Karpas-422 (cell line): ENCODE measurements at regions not wholly inside any gene's neighbourhood (a gene's known extent, or its start where the extent isn't known, plus 50 kb on each side); places are given as distances from the start of the nearest gene placed in this dataset.

ENCODE experiments used
- DNase-seq: peaks from one replicate; pipeline ENCODE4 v3.0.0-alpha.2; 2015
- H2AFZ ChIP-seq: fragments of 200-600 bp; sonication (generic); 2 replicates; pipeline ENCODE4 v1.6.1; 2014; ENCODE audit warnings: antibody characterized with exemption, low read length, mixed read lengths
- H3K27ac ChIP-seq: fragments of 200-600 bp; sonication (generic); 2 replicates; pipeline ENCODE4 v1.5.1; 2014; ENCODE audit warnings: mild to moderate bottlenecking, low read length, moderate library complexity
- H3K27me3 ChIP-seq: fragments of 200-600 bp; sonication (generic); 2 replicates; pipeline ENCODE4 v1.6.1; 2014; ENCODE audit warnings: low read length, mixed read lengths
- H3K36me3 ChIP-seq: fragments of 200-600 bp; sonication (generic); 2 replicates; pipeline ENCODE4 v1.6.1; 2014; ENCODE audit warnings: low read length, mixed read lengths; ENCODE audit not compliant: insufficient read depth
- H3K4me1 ChIP-seq: fragments of 200-600 bp; sonication (generic); 2 replicates; pipeline ENCODE4 v1.6.1; 2014; ENCODE audit warnings: mild to moderate bottlenecking, low read length, mixed read lengths
- H3K4me2 ChIP-seq: fragments of 200-600 bp; sonication (generic); 2 replicates; pipeline ENCODE4 v1.6.1; 2014; ENCODE audit warnings: low read length, low read depth, mild to moderate bottlenecking; ENCODE audit not compliant: poor library complexity, severe bottlenecking
- H3K4me3 ChIP-seq: fragments of 200-600 bp; sonication (generic); 2 replicates; pipeline ENCODE4 v1.5.1; 2014; ENCODE audit warnings: mild to moderate bottlenecking, antibody characterized with exemption, low read length, mixed read lengths
- H3K79me2 ChIP-seq: fragments of 200-600 bp; sonication (generic); 2 replicates; pipeline ENCODE4 v1.6.1; 2014; ENCODE audit warnings: mild to moderate bottlenecking, low read length, mixed read lengths
- H3K9ac ChIP-seq: fragments of 200-600 bp; sonication (generic); 2 replicates; pipeline ENCODE4 v1.6.0; 2014; ENCODE audit warnings: low read length
- H3K9me2 ChIP-seq: fragments of 200-600 bp; sonication (generic), shearing (Covaris generic); replicated peaks from 2 replicates; pipeline ENCODE4 v1.6.0; 2014; ENCODE audit warnings: mild to moderate bottlenecking, low read length, moderate library complexity; ENCODE audit not compliant: insufficient read depth
- H3K9me3 ChIP-seq: fragments of 300-700, 200-600 bp; sonication (generic); 2 replicates; pipeline ENCODE4 v1.6.1; 2014; ENCODE audit warnings: low read length, mixed read lengths
- H4K20me1 ChIP-seq: fragments of 200-600 bp; sonication (generic); 2 replicates; pipeline ENCODE4 v1.6.1; 2014; ENCODE audit warnings: mild to moderate bottlenecking, antibody characterized with exemption, low read length, low read depth; ENCODE audit not compliant: insufficient read depth

DNA sequence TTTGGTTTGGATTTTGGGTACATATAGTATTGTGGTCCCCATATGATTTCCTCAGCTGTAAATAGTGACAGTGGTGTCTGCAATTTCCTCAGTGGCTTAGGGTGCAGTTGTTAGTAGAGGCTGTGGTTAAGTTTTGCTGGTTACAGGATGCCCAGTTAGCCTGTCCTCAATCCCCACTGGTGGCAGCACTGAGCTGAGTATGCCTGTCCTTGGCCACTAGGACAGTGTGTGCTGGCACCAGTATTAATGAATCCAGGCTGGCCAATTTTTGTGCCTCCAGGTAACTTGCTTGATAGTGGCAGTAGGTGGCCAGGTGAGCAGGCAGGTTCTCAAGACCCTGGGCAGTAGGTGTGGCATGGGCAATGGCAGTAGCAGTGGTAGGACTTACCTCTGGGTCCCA is 973.1 kb downstream of the TMEM182 start:
- Histone ChIP-seq H4K20me1 (no peaks in the 10 kb centered on the region), H3K27ac (no peak overlapping the region), H3K27me3 (no peaks in the 10 kb centered on the region), H3K4me2 (no peak overlapping the region), H3K9ac (no peak overlapping the region), H3K9me3 (peaks cover 31% of the 10 kb centered on the region), H3K79me2 (no peaks in the 10 kb centered on the region), H2AFZ (no peak overlapping the region), H3K4me3 (no peak overlapping the region), H3K9me2 (no peaks in the 10 kb centered on the region), H3K4me1 (no peaks in the 10 kb centered on the region), H3K36me3 (no peaks in the 10 kb centered on the region)
- DNase-seq, result no peak

DNA sequence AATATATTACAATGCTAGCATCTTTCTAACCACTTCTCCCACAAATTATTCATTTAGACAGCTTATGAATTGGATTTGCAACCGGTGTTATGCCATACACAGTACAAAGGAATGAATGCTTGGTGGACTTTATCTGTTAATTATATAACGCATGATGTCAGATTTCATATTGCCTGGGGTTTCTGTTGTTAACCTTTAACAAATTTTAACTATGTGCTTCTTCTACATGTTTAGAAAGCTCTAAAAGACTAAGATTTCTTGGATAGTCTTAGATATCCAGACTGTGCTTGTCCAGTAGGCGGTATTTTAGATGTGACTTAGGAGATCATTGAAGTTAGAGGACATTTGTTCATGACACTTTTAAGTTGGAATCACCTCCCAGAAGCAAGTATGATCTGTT is 976.3 kb downstream of the TMEM182 start:
- Histone ChIP-seq H2AFZ (no peak overlapping the region), H3K27ac (no peak overlapping the region), H3K36me3 (no peaks in the 10 kb centered on the region), H3K4me3 (no peak overlapping the region), H3K4me1 (no peaks in the 10 kb centered on the region), H3K9me2 (no peaks in the 10 kb centered on the region), H3K9me3 (peaks cover 27% of the 10 kb centered on the region), H4K20me1 (no peaks in the 10 kb centered on the region), H3K27me3 (no peaks in the 10 kb centered on the region), H3K9ac (no peak overlapping the region), H3K4me2 (no peak overlapping the region), H3K79me2 (no peaks in the 10 kb centered on the region)
- DNase-seq, result no peak

DNA sequence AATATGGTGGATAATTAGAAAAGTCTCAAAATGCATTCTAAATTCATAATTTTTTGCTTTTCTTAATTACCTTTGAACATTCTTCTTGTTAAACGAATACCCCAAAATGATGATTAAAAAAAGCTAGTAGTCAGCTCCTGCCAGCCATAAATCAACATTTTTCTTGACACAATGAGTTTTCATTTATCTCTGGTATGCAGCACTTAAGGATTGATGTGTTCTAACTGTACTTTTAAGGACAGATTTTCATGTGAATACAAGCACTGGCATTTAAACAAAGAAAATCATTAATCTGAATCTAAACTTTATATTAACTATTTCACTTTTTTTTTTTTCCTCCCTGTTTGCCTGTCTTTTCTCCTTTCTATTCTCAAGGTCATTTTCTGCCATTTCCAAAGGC is 976.8 kb downstream of the TMEM182 start:
- Histone ChIP-seq H2AFZ (no peak overlapping the region), H3K36me3 (no peaks in the 10 kb centered on the region), H3K4me2 (no peak overlapping the region), H3K79me2 (no peaks in the 10 kb centered on the region), H3K9me2 (no peaks in the 10 kb centered on the region), H3K27me3 (no peaks in the 10 kb centered on the region), H3K9ac (no peak overlapping the region), H3K4me3 (no peak overlapping the region), H3K4me1 (no peaks in the 10 kb centered on the region), H3K27ac (no peak overlapping the region), H4K20me1 (no peaks in the 10 kb centered on the region), H3K9me3 (peaks cover 25% of the 10 kb centered on the region)
- DNase-seq, result no peak

DNA sequence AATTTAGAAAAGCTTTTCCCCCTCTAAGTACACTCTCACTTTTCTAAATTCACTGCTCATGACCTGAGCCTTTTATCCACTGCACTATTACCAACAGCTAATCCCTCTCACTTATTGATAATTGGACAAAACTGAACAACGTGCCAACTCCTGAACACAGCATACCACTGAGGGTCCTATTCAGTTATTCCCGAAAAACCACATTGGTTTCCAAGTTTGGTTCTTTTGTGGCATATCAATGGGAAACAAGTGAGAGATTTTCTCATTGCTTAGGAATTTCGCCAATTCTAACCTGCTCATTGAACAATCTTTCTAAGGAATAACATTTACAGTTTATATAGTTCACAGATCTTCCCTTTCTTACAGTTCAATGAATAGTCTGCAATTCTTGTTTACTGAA is 977.4 kb downstream of the TMEM182 start:
- no peak for DNase-seq
- Histone ChIP-seq H3K36me3 (no peaks in the 10 kb centered on the region), H3K27me3 (no peaks in the 10 kb centered on the region), H3K4me2 (no peak overlapping the region), H4K20me1 (no peaks in the 10 kb centered on the region), H3K9me2 (no peaks in the 10 kb centered on the region), H3K79me2 (no peaks in the 10 kb centered on the region), H2AFZ (no peak overlapping the region), H3K4me3 (no peak overlapping the region), H3K27ac (no peak overlapping the region), H3K4me1 (no peaks in the 10 kb centered on the region), H3K9ac (no peak overlapping the region), H3K9me3 (peaks cover 23% of the 10 kb centered on the region)

DNA sequence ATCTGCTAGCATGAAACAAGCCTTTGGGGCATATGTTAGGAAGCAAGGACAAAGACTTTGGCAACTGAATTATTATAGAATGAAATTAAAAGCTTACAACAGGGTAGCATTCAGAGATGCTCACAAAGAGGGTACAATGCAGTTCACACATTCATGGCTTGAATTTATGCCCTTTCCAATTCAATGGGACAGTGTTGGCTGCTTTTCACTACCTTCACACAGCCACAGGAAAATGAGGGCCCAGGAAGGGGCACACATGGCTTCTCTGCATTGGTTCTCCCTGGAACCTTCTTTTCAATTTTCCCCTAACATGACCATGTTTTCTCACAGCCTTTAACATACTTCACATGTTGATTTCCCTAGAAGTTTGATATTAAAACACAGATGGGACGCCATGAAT is 978.1 kb downstream of the TMEM182 start:
- Histone ChIP-seq H4K20me1 (no peaks in the 10 kb centered on the region), H3K4me3 (no peak overlapping the region), H3K36me3 (no peaks in the 10 kb centered on the region), H3K27me3 (no peaks in the 10 kb centered on the region), H3K9ac (no peak overlapping the region), H3K79me2 (no peaks in the 10 kb centered on the region), H3K9me3 (peaks cover 16% of the 10 kb centered on the region), H3K27ac (no peak overlapping the region), H3K4me2 (no peak overlapping the region), H3K9me2 (no peaks in the 10 kb centered on the region), H3K4me1 (no peaks in the 10 kb centered on the region), H2AFZ (no peak overlapping the region)
- DNase-seq, result no peak

DNA sequence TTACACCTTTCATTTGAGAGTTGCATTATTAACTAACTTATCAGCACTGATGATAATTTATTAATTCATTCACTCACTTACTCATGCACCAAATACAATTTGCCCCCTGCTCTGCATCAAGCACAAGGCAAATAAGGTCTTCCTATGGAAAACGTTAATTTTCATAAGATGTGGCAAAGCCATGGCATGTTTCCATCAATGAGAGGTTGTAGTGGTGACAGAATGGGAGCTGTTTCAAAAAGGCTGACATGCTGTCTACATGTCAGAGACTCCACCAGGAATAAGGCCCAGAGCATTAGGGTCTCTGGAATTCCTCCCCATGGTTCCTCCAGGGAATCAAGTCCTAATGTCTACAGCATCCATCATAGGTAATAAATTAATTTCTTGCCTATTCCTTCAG is 978.8 kb downstream of the TMEM182 start:
- peaks cover 10% of the 10 kb centered on the region for H3K9me3 ChIP-seq
- H2AFZ ChIP-seq, result no peak overlapping the region
- H3K9me2 ChIP-seq, result no peaks in the 10 kb centered on the region
- no peak overlapping the region for H3K27ac ChIP-seq
- no peaks in the 10 kb centered on the region for H3K79me2 ChIP-seq
- no peak overlapping the region for H3K4me2 ChIP-seq
- no peak overlapping the region for H3K4me3 ChIP-seq
- no peaks in the 10 kb centered on the region for H4K20me1 ChIP-seq
- no peaks in the 10 kb centered on the region for H3K36me3 ChIP-seq
- no peak for DNase-seq
- no peak overlapping the region for H3K9ac ChIP-seq
- no peaks in the 10 kb centered on the region for H3K4me1 ChIP-seq
- H3K27me3 ChIP-seq, result no peaks in the 10 kb centered on the region

DNA sequence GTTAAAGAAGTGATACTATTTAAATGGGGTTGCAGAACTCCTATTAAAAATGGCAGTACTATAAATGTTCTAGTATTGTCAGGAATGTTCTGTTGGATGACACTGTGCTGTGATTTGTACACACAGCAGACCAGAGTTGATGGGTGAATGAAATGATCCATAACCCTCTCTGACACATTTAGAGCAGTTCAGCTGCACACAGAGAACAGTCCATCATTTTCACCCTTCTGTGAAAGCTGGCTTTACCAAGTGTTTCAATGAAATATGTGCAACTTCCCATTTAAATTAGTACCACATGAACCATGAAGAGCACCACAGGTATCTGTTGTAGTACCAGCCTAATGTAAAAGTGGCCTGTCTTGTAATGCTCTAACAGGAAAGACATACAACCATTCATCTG is 981.4 kb downstream of the TMEM182 start:
- Histone ChIP-seq H3K27ac (no peak overlapping the region), H3K27me3 (no peaks in the 10 kb centered on the region), H4K20me1 (no peaks in the 10 kb centered on the region), H3K36me3 (no peaks in the 10 kb centered on the region), H3K9me2 (no peaks in the 10 kb centered on the region), H2AFZ (no peak overlapping the region), H3K9ac (no peak overlapping the region), H3K4me1 (no peaks in the 10 kb centered on the region), H3K9me3 (peaks cover 10% of the 10 kb centered on the region), H3K4me2 (no peak overlapping the region), H3K4me3 (no peak overlapping the region), H3K79me2 (no peaks in the 10 kb centered on the region)
- DNase-seq, result no peak

DNA sequence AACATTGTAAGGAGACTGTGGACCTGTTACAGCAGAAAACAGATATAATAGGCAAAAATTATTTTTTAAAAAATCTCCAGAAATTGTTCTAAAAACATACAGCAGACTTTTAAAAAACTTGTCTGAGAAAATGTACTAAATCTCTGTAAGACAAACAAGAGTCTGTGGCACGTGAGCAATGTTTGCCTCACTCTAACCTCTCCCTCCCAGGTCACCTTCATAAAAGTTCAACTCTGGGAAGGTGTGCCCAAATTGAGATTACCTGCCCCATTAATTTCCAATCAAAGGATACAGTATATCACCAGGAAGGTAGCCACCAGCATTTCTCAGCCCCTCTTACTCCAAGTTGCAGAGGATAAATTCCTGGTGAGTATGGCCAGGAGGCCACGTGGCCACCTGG is 992.7 kb downstream of the TMEM182 start:
- H3K9me3 ChIP-seq, result 0 out of 2 replicates have a peak, but pooled peaks cover 3% of the 10 kb centered on the region
- no peak overlapping the region for H3K4me2 ChIP-seq
- H3K9ac ChIP-seq, result no peak overlapping the region
- H3K36me3 ChIP-seq, result no peaks in the 10 kb centered on the region
- H4K20me1 ChIP-seq, result no peaks in the 10 kb centered on the region
- 0 out of 2 replicates have a peak, but pooled peaks cover 3% of the 10 kb centered on the region for H3K9me2 ChIP-seq
- H3K79me2 ChIP-seq, result no peaks in the 10 kb centered on the region
- no peak for DNase-seq
- no peak overlapping the region for H3K27ac ChIP-seq
- no peak overlapping the region for H3K4me3 ChIP-seq
- H3K4me1 ChIP-seq, result no peaks in the 10 kb centered on the region
- H3K27me3 ChIP-seq, result no peaks in the 10 kb centered on the region
- no peak overlapping the region for H2AFZ ChIP-seq

DNA sequence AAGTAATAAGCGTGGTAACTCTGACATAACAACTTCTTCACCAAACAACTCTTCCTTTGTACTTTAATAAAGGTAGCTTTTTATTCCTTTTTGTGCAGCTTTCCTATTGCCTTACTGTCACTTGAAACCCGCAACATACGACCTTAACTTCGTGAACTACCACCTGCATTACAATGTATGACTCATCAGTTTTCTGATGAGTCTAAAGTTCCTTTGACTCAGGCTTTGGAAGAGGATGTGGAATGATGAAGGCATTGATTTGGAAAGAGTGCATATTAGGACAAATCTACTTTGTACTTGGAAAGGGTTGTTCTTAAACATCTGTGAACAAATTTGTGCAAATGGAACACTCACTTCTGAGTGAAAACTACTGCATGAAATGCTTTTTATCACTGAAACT is 1012.1 kb downstream of the TMEM182 start:
- Histone ChIP-seq H3K4me3 (no peak overlapping the region), H3K4me2 (no peak overlapping the region), H3K9ac (no peak overlapping the region), H3K27ac (no peak overlapping the region), H3K27me3 (no peaks in the 10 kb centered on the region), H3K9me2 (no peaks in the 10 kb centered on the region), H3K36me3 (no peaks in the 10 kb centered on the region), H3K9me3 (peaks cover 16% of the 10 kb centered on the region), H2AFZ (no peak overlapping the region), H4K20me1 (no peaks in the 10 kb centered on the region), H3K4me1 (no peaks in the 10 kb centered on the region), H3K79me2 (no peaks in the 10 kb centered on the region)
- no peak for DNase-seq
